ENCODE measurements at regions not wholly inside any gene's neighbourhood (a gene's known extent, or its start where the extent isn't known, plus 50 kb on each side); places are given as distances from the start of the nearest gene placed in this dataset.
A peak's percentile ranks its signal among the peaks of the same experiment; 100 is the strongest.

DNA sequence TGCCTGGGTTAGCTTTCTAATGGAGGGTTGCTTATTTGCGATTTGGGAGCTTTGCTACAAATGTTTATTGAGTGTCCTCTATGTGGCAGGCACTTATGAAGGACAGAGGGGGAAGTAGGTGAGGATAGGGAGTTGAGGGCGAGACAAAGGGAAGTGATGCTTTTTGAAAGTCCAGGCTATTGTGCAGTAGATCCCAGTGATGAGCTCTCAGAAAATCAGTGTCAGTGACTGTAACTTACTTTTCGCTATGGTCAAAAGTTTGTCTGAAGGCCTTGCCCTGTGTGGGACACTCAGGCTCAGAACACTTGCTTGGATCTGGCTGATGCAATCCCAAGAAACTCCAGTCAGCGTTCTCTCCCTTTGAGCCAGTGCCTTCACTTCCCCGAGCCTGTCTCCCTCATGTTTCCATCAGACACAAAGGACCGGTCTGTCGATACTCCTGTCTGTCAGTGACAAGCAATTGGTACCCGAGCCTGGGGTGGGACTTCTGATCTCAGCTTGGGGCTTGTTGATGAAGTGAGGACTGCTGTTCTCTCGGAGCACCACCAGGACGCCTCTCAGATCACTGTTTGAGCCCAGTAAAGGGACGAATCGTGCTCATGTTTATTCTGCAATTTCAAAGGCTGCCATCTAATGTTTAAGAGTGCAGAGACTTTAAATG, 63.1 kb upstream of the SORCS3 start (continued):
- TF ChIP-seq, protein P1, sequence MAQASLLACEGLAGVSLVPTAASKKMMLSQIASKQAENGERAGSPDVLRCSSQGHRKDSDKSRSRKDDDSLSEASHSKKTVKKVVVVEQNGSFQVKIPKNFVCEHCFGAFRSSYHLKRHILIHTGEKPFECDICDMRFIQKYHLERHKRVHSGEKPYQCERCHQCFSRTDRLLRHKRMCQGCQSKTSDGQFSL (CRISPR knock-in tag; IDR thresholded peaks at IDR 0.05), result no peak
- TF ChIP-seq, protein P1 (tag; IDR thresholded peaks at IDR 0.05), result peak in 1 of 2 experiments; percentile 54; a peak in 1 of 4 replicates
- TF ChIP-seq PRMT5 (CRISPR knock-in tag; IDR thresholded peaks at IDR 0.05) (no peak), L3MBTL2 (IDR thresholded peaks at IDR 0.05) (peak; percentile 80), SPI1 (IDR thresholded peaks at IDR 0.05; ENCODE audit: borderline replicate concordance, low read depth, low read length) (no peak), TAF1 (IDR thresholded peaks at IDR 0.05; ENCODE audit: control insufficient read depth, extremely low read depth, insufficient read depth, low read length, severe bottlenecking) (no peak), ATF1 (CRISPR knock-in tag; IDR thresholded peaks at IDR 0.05) (no peak), ATF1 (tag; IDR thresholded peaks at IDR 0.05) (0 out of 2 replicates have a peak, but pooled peaks have one; percentile 14), PHB2 (IDR thresholded peaks at IDR 0.05; ENCODE audit: low read depth) (no peak), ZNF766 (CRISPR knock-in tag; conservative IDR thresholded peaks at IDR 0.05) (0 out of 2 replicates have a peak, but pooled peaks have one; percentile 19), ZNF76 (CRISPR knock-in tag; IDR thresholded peaks at IDR 0.05; ENCODE audit: borderline replicate concordance) (peak; percentile 79; the same call in 1 of the 2 replicates), ZNF3 (CRISPR knock-in tag; IDR thresholded peaks at IDR 0.05) (no peak), ZSCAN32 (CRISPR knock-in tag; IDR thresholded peaks at IDR 0.05) (peak; percentile 96), BHLHE40 (IDR thresholded peaks at IDR 0.05; ENCODE audit: low read length) (no peak), EP400 (IDR thresholded peaks at IDR 0.05) (peak; percentile 52), ZNF583 (CRISPR knock-in tag; IDR thresholded peaks at IDR 0.05) (peak; percentile 88)
- TF ChIP-seq, protein P2, sequence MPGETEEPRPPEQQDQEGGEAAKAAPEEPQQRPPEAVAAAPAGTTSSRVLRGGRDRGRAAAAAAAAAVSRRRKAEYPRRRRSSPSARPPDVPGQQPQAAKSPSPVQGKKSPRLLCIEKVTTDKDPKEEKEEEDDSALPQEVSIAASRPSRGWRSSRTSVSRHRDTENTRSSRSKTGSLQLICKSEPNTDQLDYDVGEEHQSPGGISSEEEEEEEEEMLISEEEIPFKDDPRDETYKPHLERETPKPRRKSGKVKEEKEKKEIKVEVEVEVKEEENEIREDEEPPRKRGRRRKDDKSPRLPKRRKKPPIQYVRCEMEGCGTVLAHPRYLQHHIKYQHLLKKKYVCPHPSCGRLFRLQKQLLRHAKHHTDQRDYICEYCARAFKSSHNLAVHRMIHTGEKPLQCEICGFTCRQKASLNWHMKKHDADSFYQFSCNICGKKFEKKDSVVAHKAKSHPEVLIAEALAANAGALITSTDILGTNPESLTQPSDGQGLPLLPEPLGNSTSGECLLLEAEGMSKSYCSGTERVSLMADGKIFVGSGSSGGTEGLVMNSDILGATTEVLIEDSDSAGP (CRISPR knock-in tag; IDR thresholded peaks at IDR 0.05), result no peak
- TF ChIP-seq, protein P3, sequence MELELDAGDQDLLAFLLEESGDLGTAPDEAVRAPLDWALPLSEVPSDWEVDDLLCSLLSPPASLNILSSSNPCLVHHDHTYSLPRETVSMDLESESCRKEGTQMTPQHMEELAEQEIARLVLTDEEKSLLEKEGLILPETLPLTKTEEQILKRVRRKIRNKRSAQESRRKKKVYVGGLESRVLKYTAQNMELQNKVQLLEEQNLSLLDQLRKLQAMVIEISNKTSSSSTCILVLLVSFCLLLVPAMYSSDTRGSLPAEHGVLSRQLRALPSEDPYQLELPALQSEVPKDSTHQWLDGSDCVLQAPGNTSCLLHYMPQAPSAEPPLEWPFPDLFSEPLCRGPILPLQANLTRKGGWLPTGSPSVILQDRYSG (tag; conservative IDR thresholded peaks at IDR 0.05; ENCODE audit: low read depth), result no peak

All from K562 (cell line).